ENCODE measurements at regions not wholly inside any gene's neighbourhood (a gene's known extent, or its start where the extent isn't known, plus 50 kb on each side); places are given as distances from the start of the nearest gene placed in this dataset.

DNA sequence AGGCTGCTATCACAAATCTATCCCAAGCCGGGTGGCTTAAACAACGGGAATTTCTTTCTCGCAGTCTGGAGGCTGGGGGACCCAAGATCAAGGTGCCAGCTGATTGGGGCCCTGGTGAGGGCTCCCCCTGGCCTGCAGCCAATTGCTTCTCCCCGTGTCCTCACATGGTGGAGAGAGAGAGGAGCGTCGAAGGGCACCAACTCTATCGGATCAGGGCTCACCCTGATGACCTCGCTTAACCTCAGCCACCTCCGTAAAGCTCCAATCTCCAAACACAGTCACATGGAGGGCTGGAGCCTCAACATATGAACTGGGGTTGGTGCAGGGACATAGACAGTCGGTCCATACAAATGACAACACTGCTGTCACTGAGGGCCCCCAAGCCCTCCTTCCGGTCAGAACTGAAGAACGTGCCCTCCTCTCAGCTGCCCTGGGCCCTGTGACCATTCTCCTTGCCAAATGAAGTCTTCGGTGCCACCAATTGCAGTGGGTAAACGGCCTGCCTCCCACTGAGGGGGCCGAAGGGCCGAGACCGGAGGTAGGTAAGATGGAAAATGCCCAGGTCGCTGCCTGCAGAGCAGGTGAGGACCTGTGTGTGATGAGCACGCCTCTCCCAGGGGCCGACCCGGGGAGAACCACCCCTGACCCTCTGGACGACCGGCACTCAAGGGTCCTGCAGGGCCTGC is 211.0 kb downstream of the TOMM20 start:
- no TSS peak for BruUV-seq (replicated peaks)
- DNase-seq (ENCODE audit: low spot score), result no peak
- ChIA-PET POLR2A (ENCODE audit: low non-redundant PET) (no interaction called here), CTCF (no interaction called here)
- Histone ChIP-seq H3K36me3 (ENCODE audit: insufficient read depth, low read length, poor library complexity, severe bottlenecking) (no peaks in the 10 kb centered on the region), H3K27me3 (replicated peaks; ENCODE audit: insufficient read depth, low read depth, low read length, poor library complexity) (no peaks in the 10 kb centered on the region), H3K4me1 (ENCODE audit: insufficient read depth, low read length, poor library complexity, severe bottlenecking) (peaks cover 10% of the 10 kb centered on the region), H3K27ac (ENCODE audit: low read depth, low read length, poor library complexity, severe bottlenecking) (no peak overlapping the region), H3K9me3 (ENCODE audit: low read depth, low read length, poor library complexity, severe bottlenecking) (no peaks in the 10 kb centered on the region), H3K4me3 (ENCODE audit: low read depth, low read length, poor library complexity, severe bottlenecking) (no peak overlapping the region)
- TF ChIP-seq EZH2 (IDR thresholded peaks at IDR 0.05; ENCODE audit: borderline replicate concordance, low read depth, low read length, poor library complexity, severe bottlenecking), result no peak
- TF ChIP-seq, protein P1, sequence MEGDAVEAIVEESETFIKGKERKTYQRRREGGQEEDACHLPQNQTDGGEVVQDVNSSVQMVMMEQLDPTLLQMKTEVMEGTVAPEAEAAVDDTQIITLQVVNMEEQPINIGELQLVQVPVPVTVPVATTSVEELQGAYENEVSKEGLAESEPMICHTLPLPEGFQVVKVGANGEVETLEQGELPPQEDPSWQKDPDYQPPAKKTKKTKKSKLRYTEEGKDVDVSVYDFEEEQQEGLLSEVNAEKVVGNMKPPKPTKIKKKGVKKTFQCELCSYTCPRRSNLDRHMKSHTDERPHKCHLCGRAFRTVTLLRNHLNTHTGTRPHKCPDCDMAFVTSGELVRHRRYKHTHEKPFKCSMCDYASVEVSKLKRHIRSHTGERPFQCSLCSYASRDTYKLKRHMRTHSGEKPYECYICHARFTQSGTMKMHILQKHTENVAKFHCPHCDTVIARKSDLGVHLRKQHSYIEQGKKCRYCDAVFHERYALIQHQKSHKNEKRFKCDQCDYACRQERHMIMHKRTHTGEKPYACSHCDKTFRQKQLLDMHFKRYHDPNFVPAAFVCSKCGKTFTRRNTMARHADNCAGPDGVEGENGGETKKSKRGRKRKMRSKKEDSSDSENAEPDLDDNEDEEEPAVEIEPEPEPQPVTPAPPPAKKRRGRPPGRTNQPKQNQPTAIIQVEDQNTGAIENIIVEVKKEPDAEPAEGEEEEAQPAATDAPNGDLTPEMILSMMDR (conservative IDR thresholded peaks at IDR 0.05; ENCODE audit: low read depth, low read length), result no peak
- intact Hi-C loops (cut with micrococcal nuclease; ENCODE audit: unreplicated experiment), result no loop called here

- Histone ChIP-seq H3K27me3 (replicated peaks; ENCODE audit: insufficient read depth, low read depth, low read length, poor library complexity) (no peaks in the 10 kb centered on the region), H3K27ac (ENCODE audit: low read depth, low read length, poor library complexity, severe bottlenecking) (no peak overlapping the region), H3K4me3 (ENCODE audit: low read depth, low read length, poor library complexity, severe bottlenecking) (no peak overlapping the region), H3K36me3 (ENCODE audit: insufficient read depth, low read length, poor library complexity, severe bottlenecking) (no peaks in the 10 kb centered on the region), H3K4me1 (ENCODE audit: insufficient read depth, low read length, poor library complexity, severe bottlenecking) (peaks cover 10% of the 10 kb centered on the region), H3K9me3 (ENCODE audit: low read depth, low read length, poor library complexity, severe bottlenecking) (no peaks in the 10 kb centered on the region)
- no peak for DNase-seq (ENCODE audit: low spot score)
- intact Hi-C loops (cut with micrococcal nuclease; ENCODE audit: unreplicated experiment), result no loop called here
- TF ChIP-seq EZH2 (IDR thresholded peaks at IDR 0.05; ENCODE audit: borderline replicate concordance, low read depth, low read length, poor library complexity, severe bottlenecking), result no peak
- TF ChIP-seq, protein P1 (conservative IDR thresholded peaks at IDR 0.05; ENCODE audit: low read depth, low read length), result no peak
- ChIA-PET POLR2A (ENCODE audit: low non-redundant PET) (no interaction called here), CTCF (no interaction called here)
- BruUV-seq (replicated peaks), result no TSS peak
Measured at GRCh38 chr1:234916840-234917239, 211.8 kb downstream of the TOMM20 start.

- peak; percentile 16 for DNase-seq (ENCODE audit: low spot score)
- Histone ChIP-seq H3K4me3 (ENCODE audit: low read depth, low read length, poor library complexity, severe bottlenecking) (no peak overlapping the region), H3K9me3 (ENCODE audit: low read depth, low read length, poor library complexity, severe bottlenecking) (no peaks in the 10 kb centered on the region), H3K4me1 (ENCODE audit: insufficient read depth, low read length, poor library complexity, severe bottlenecking) (peaks cover 10% of the 10 kb centered on the region), H3K36me3 (ENCODE audit: insufficient read depth, low read length, poor library complexity, severe bottlenecking) (no peaks in the 10 kb centered on the region), H3K27ac (ENCODE audit: low read depth, low read length, poor library complexity, severe bottlenecking) (no peak overlapping the region), H3K27me3 (replicated peaks; ENCODE audit: insufficient read depth, low read depth, low read length, poor library complexity) (no peaks in the 10 kb centered on the region)
- BruUV-seq (replicated peaks), result no TSS peak
- CTCF ChIA-PET, result no interaction called here
- intact Hi-C loops (cut with micrococcal nuclease; ENCODE audit: unreplicated experiment), result no loop called here
- no peak for TF ChIP-seq EZH2 (IDR thresholded peaks at IDR 0.05; ENCODE audit: borderline replicate concordance, low read depth, low read length, poor library complexity, severe bottlenecking)
- TF ChIP-seq, protein P1 (conservative IDR thresholded peaks at IDR 0.05; ENCODE audit: low read depth, low read length), result no peak
- POLR2A ChIA-PET (ENCODE audit: low non-redundant PET), result no interaction called here
Measured at GRCh38 chr1:234915924-234916675, 212.5 kb downstream of the TOMM20 start.
